Skeletal muscle satellite cell (primary cell): ENCODE measurements at regions not wholly inside any gene's neighbourhood (a gene's known extent, or its start where the extent isn't known, plus 50 kb on each side); places are given as distances from the start of the nearest gene placed in this dataset.

ENCODE experiments used
- H3K27me3 ChIP-seq: 2 replicates; pipeline ENCODE4 v1.7.0; 2013; ENCODE audit warnings: low read length; ENCODE audit not compliant: control insufficient read depth, insufficient read depth
- H3K36me3 ChIP-seq: 2 replicates; pipeline ENCODE4 v1.7.0; 2013; ENCODE audit warnings: mild to moderate bottlenecking, control low read depth, low read length; ENCODE audit not compliant: insufficient read depth
- H3K4me1 ChIP-seq: 2 replicates; pipeline ENCODE4 v1.7.0; 2013; ENCODE audit warnings: low read length; ENCODE audit not compliant: control insufficient read depth, insufficient read depth
- H3K4me2 ChIP-seq: 2 replicates; pipeline ENCODE4 v1.7.0; 2013; ENCODE audit warnings: mild to moderate bottlenecking, low read length
- H3K4me3 ChIP-seq: 2 replicates; pipeline ENCODE4 v1.7.0; 2013; ENCODE audit warnings: low read length
- H3K9ac ChIP-seq: 2 replicates; pipeline ENCODE4 v1.7.0; 2013; ENCODE audit warnings: mild to moderate bottlenecking, low read depth, low read length, moderate library complexity
- H3K9me3 ChIP-seq: replicated peaks from 2 replicates; pipeline ENCODE4 v1.7.0; 2013; ENCODE audit warnings: mild to moderate bottlenecking, control low read depth, low read length

DNA sequence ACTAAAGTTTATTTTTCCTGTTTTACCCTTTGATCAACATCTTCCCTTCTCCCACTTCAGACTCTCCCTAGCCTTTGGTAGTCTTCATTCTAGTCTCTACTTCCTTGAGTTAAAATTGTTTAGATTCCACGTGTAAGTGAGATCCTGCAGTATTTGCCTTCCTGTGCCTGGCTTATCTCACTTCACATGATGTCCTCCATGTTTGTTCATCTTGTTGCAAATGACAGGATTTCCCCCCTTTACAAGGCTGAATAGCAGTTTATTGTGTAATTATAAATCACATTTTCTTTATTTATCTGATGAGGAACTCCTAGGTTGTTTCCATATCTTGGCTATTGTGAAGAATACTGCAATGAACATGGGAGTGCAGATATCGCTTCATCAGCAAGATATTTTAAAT is 461.7 kb downstream of the CHSY3 start:
- no peak overlapping the region for H3K4me2 ChIP-seq
- no peaks in the 10 kb centered on the region for H3K27me3 ChIP-seq
- H3K36me3 ChIP-seq, result no peaks in the 10 kb centered on the region
- no peaks in the 10 kb centered on the region for H3K4me1 ChIP-seq
- no peaks in the 10 kb centered on the region for H3K9me3 ChIP-seq
- no peak overlapping the region for H3K9ac ChIP-seq
- H3K4me3 ChIP-seq, result no peak overlapping the region

DNA sequence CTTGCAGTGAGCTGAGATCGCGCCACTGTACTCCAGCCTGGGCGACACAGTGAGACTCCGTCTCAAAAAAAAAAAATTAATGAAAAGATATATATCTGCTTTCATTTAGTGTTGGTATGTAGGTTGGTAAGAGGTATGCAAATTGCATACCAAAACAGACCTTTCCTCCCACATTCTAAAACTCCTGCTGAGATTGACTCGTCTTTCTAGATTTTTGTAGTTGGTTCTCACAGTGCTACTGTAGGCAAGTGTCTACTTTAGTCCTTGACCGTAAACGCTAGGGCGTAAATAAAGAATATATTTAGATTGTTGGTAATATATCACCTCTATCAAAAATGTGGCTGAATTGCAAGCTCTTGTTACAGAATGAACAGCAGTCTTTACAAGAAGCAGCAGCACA is 445.9 kb downstream of the CHSY3 start:
- Histone ChIP-seq H3K27me3 (no peaks in the 10 kb centered on the region), H3K9me3 (no peaks in the 10 kb centered on the region), H3K4me2 (no peak overlapping the region), H3K36me3 (no peaks in the 10 kb centered on the region), H3K9ac (no peak overlapping the region), H3K4me3 (no peak overlapping the region), H3K4me1 (no peaks in the 10 kb centered on the region)

DNA sequence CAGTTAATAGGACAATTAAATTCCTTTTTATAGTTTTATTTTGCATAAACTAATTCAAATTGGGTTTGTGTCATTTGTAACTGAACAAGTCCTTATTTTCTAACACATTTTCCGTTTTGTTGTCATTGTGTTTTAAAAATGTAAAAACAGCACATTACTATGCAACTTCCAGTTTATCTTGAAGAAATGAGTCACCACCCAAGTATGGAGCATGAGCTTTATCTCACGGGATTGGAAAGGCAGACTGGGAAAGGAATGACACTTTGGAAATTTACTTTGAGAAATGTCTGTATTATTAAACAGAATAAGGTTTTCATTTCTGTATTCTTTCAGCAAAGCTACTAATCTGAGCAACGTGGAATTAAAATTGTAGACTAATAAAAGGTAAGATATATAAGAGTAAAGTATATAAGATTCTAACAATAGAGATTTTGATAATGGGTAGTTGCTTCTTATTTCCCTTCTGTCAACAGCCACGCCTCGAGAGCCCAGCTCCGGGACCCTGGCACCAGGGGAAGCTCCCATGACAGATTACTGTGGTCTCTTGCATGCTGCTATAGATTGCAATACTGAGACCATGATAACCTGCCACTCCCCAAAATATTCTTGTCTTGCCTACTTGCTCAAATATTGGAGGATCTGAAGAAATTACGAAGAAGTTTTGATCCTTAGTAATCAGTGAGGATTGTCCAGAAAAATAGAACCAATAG is 433.1 kb downstream of the CHSY3 start:
- no peaks in the 10 kb centered on the region for H3K27me3 ChIP-seq
- no peak overlapping the region for H3K9ac ChIP-seq
- H3K36me3 ChIP-seq, result no peaks in the 10 kb centered on the region
- H3K9me3 ChIP-seq, result no peaks in the 10 kb centered on the region
- H3K4me2 ChIP-seq, result no peak overlapping the region
- peaks cover 8% of the 10 kb centered on the region for H3K4me1 ChIP-seq
- no peak overlapping the region for H3K4me3 ChIP-seq

DNA sequence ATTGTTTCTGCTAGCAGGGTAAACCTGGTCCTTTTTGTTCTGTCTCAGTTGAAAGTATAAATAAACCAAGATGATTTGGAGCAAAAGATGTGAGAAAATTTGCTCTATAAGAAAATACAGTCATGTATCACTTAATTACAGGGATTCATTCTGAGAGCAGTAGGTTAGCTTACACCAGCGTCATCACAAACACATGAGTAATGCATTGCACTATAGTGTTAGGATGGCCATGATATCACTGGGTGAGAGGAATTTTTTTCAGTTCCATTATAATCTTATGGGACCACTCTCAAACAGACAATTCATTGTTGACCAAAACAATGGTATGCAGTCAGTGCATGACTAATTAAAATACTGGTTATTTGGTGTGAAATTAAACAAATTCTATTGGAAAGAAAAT is 430.9 kb downstream of the CHSY3 start:
- H3K9me3 ChIP-seq, result no peaks in the 10 kb centered on the region
- peaks cover 8% of the 10 kb centered on the region for H3K4me1 ChIP-seq
- H3K36me3 ChIP-seq, result no peaks in the 10 kb centered on the region
- no peaks in the 10 kb centered on the region for H3K27me3 ChIP-seq
- no peak overlapping the region for H3K4me2 ChIP-seq
- no peak overlapping the region for H3K4me3 ChIP-seq
- H3K9ac ChIP-seq, result no peak overlapping the region

DNA sequence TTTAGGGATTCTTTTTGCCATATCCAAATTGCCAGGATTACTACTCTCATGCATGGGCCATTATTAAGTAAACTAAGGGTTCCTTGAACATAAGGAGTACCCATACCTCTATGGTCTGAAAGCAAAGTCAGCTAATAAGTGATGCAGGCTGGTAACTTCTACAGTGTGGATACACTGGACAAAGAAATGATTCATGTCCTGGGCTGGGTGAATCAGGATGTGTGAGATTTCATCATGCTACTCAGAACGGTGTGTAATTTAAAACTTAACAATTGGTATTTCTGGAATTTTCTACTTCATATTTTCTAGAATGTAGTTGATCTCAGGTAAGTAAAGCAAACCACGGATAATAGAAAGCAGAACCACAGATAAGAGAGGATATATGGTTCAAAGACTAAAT is 428.8 kb downstream of the CHSY3 start:
- H3K36me3 ChIP-seq, result no peaks in the 10 kb centered on the region
- H3K9me3 ChIP-seq, result no peaks in the 10 kb centered on the region
- no peaks in the 10 kb centered on the region for H3K27me3 ChIP-seq
- no peak overlapping the region for H3K4me3 ChIP-seq
- H3K9ac ChIP-seq, result no peak overlapping the region
- H3K4me2 ChIP-seq, result no peak overlapping the region
- peaks cover 8% of the 10 kb centered on the region for H3K4me1 ChIP-seq

DNA sequence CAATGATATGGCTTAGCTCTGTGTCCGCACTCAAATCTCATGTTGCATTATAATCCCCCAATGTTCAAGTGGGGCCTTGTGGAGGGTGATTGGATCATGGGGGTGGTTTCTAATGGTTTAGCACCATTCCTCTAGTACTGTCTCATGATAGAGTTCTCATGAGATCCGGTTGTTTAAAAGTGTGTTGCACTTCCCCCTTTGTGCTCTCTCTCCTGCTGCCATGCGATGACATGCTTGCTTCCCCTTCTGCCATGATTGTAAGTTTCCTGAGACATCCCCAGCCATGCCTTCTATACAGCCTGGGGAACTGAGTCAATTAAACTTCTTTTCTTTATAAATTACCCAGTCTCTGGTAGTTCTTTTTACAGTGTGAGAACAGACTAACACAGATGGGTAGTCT is 427.1 kb downstream of the CHSY3 start:
- H3K9me3 ChIP-seq, result no peaks in the 10 kb centered on the region
- peaks cover 5% of the 10 kb centered on the region for H3K4me1 ChIP-seq
- H3K36me3 ChIP-seq, result no peaks in the 10 kb centered on the region
- no peak overlapping the region for H3K4me3 ChIP-seq
- H3K9ac ChIP-seq, result no peak overlapping the region
- no peaks in the 10 kb centered on the region for H3K27me3 ChIP-seq
- H3K4me2 ChIP-seq, result no peak overlapping the region

DNA sequence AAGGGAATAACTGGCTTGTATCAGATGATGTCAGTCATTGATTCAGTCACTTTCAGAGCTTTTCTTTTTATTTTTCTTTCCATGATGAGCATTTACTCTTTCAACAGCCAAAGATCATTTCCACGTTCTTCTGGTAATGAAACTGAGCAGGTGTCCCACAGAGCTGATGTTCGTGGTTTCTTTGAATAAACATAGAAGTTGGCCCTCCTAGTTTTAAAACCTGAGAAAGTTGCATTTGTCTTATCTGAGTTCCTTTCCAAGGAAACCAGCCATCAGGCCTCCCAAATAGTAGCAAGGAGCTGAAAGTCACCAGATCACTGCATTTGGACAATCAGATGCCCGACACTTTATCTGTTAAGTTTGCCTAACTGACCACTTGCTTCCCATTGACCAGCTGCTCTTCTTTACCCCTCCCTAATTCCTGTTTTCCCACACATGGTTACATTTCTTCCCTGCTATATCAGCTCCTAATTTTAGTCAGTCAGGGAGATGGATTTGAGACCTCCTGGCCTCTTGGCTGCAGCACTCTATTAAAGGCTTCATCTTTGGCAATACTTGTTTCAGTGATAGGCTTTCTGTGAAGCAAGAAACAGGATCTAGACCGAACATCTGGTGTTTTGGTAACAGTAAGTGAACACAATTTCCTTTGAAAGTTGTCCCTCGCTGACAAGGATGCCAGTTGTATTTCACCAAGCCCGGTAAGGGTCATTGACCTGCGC is 420.8 kb downstream of the CHSY3 start:
- Histone ChIP-seq H3K4me2 (no peak overlapping the region), H3K4me3 (no peak overlapping the region), H3K27me3 (no peaks in the 10 kb centered on the region), H3K36me3 (no peaks in the 10 kb centered on the region), H3K9ac (no peak overlapping the region), H3K9me3 (no peaks in the 10 kb centered on the region), H3K4me1 (peaks cover 4% of the 10 kb centered on the region)

DNA sequence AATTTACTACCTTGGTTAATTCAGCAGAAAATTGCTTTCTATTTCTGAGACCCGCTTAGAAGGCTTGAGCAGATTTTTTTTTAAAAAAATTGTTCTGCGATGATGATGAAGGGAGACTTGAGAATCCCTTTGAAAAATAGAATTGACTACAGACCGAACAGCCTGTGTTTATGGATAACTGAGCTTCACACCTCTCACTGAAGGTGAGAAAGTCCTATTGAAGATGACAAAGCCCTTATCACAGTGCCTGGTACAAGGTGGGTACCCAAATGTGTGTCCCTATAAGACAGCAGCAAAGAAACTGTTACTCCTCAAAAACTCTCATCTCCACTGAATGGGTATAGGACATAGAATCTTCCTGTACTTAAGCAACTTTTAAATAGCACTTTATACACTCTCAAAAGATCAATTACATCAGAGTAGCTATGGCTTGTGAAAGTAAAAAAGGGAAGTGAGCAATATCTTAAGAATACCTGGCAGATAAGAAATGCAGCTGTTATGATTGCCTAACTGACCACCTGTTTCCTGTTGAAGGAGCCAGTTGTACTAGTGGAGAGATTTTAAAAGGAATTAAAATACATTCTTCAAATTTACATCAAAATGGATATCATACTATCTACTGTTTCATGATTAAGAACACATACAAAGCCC is 419.7 kb downstream of the CHSY3 start:
- no peaks in the 10 kb centered on the region for H3K27me3 ChIP-seq
- H3K4me2 ChIP-seq, result no peak overlapping the region
- H3K4me1 ChIP-seq, result peaks cover 4% of the 10 kb centered on the region
- no peaks in the 10 kb centered on the region for H3K9me3 ChIP-seq
- H3K9ac ChIP-seq, result no peak overlapping the region
- H3K4me3 ChIP-seq, result no peak overlapping the region
- H3K36me3 ChIP-seq, result no peaks in the 10 kb centered on the region

DNA sequence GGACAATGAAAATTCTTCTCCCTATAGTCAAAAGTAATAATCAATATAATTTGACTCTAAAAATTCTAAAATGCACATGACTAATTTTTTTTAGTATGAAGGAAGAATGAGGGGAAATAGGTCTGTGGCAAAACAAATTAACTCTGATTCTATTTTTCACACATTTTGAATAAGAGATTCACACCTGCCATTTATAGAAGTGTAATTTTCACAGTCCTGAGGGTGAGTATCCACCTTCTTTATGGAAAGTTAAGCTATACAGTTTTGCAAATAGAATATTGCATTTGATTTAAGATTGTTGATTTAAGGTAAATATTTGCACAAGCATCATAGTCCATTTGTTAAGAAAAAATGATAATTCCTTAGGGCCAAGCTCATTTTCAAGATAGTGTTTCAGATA is 417.7 kb downstream of the CHSY3 start:
- no peak overlapping the region for H3K4me2 ChIP-seq
- H3K9ac ChIP-seq, result no peak overlapping the region
- H3K36me3 ChIP-seq, result no peaks in the 10 kb centered on the region
- peaks cover 4% of the 10 kb centered on the region for H3K4me1 ChIP-seq
- H3K9me3 ChIP-seq, result no peaks in the 10 kb centered on the region
- H3K4me3 ChIP-seq, result no peak overlapping the region
- no peaks in the 10 kb centered on the region for H3K27me3 ChIP-seq

DNA sequence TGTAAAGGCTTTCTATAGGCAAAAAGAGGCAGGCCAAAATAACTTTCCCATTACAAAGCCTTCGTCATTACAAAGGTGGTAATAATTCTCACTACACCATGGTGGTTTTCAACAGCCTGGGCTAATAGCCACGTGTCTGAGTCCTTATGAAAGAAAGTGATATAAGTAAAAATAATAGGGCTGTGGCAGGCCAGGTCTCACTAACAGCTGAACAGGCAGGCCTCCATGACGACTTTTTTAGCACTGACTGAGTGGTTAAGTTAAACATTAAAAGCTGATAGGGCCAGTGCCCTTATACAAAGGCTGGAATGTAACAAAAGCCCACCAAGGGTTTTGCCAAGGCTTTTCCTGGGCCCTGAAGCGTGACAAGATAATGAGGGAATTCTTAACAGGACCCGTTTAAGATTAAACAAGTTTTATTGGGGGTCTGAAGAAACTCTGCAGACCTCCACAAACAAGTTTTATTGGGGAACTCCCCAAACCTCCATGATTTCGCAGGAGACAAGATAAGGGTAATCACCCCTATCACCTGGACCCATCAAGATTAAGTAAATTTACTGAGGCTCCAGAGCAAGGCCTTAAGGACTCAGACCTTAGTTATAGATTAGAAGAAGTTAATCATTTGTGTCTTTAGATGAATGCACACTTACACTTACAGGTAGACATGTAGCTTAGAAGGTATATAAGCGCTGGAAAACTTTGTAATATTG is 412.9 kb downstream of the CHSY3 start:
- H3K27me3 ChIP-seq, result no peaks in the 10 kb centered on the region
- H3K4me1 ChIP-seq, result no peaks in the 10 kb centered on the region
- no peak overlapping the region for H3K4me2 ChIP-seq
- no peak overlapping the region for H3K4me3 ChIP-seq
- H3K36me3 ChIP-seq, result no peaks in the 10 kb centered on the region
- H3K9ac ChIP-seq, result no peak overlapping the region
- H3K9me3 ChIP-seq, result no peaks in the 10 kb centered on the region

DNA sequence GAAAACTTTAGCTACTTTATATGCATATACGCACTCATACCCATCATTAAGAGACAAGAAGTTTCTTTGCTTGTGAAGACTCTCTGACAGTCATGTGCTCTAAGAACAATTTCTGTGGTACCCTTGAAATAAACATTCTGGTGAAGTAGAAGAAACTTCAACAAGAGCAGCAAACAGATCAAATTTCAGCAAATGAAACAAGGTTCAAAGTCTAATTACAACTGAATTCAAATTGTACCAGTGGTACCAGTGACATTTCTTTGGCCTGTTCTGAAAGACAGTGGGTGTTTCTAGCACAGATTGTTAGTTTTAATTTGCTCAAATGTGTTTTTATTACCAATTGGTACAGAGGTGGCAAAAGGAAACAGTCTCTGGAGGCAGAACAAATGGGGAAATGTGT is 391.0 kb downstream of the CHSY3 start:
- Histone ChIP-seq H3K4me1 (no peaks in the 10 kb centered on the region), H3K9me3 (no peaks in the 10 kb centered on the region), H3K9ac (no peak overlapping the region), H3K4me2 (no peak overlapping the region), H3K4me3 (no peak overlapping the region), H3K36me3 (no peaks in the 10 kb centered on the region), H3K27me3 (no peaks in the 10 kb centered on the region)
